ENCODE measurements at regions not wholly inside any gene's neighbourhood (a gene's known extent, or its start where the extent isn't known, plus 50 kb on each side); places are given as distances from the start of the nearest gene placed in this dataset.

GRCh38 chr5:29845206-29845605, 1348.3 kb upstream of the CDH6 start:
- no peak overlapping the region for H3K4me3 ChIP-seq (replicated peaks in 1 of 3; ENCODE audit: insufficient read depth in 1 of 3, low read depth in 1 of 3, low read length in 3 of 3)
- CTCF ChIA-PET: no interaction called here
- H3K9me1 ChIP-seq (replicated peaks; ENCODE audit: control insufficient read depth, extremely low read depth, insufficient read depth, low read length): no peaks in the 10 kb centered on the region
- POLR2A ChIA-PET: no interaction called here
- H3K4me2 ChIP-seq (ENCODE audit: insufficient read depth, low read length): no peak overlapping the region
- H2AFZ ChIP-seq (ENCODE audit: low read depth, low read length): no peak overlapping the region
- TF ChIP-seq EZH2 (IDR thresholded peaks at IDR 0.05; ENCODE audit: borderline replicate concordance, low read depth, low read length, severe bottlenecking) (no peak), POLR2A (IDR thresholded peaks at IDR 0.05; ENCODE audit: low read depth, low read length) (no peak), MAX (IDR thresholded peaks at IDR 0.05; ENCODE audit: insufficient read depth, insufficient read length) (no peak), FOS (IDR thresholded peaks at IDR 0.05; ENCODE audit: borderline replicate concordance, insufficient read depth, low read length) (no peak), CTCF (IDR thresholded peaks at IDR 0.05; ENCODE audit: extremely low read depth in 1 of 2, insufficient read depth in 1 of 2, low read depth in 1 of 2, low read length in 2 of 2) (no peak), GATA2 (IDR thresholded peaks at IDR 0.05; ENCODE audit: insufficient read depth, insufficient read length, low read depth, low read length) (no peak), JUN (IDR thresholded peaks at IDR 0.05; ENCODE audit: borderline replicate concordance, insufficient read depth, insufficient read length, low read depth) (no peak), MYC (IDR thresholded peaks at IDR 0.05; ENCODE audit: low read depth, low read length) (no peak), POLR2AphosphoS5 (IDR thresholded peaks at IDR 0.05; ENCODE audit: insufficient read depth, low read depth, low read length) (no peak)
- H3K4me1 ChIP-seq (ENCODE audit: control insufficient read depth, extremely low read depth, insufficient read depth, low read length): no peaks in the 10 kb centered on the region
- no peaks in the 10 kb centered on the region for H3K36me3 ChIP-seq (ENCODE audit: control insufficient read depth in 2 of 2, extremely low read depth in 1 of 2, insufficient read depth in 2 of 2, low read length in 2 of 2)
- H3K79me2 ChIP-seq (ENCODE audit: control insufficient read depth, insufficient read depth, low read length): no peaks in the 10 kb centered on the region
- no peaks in the 10 kb centered on the region for H4K20me1 ChIP-seq (replicated peaks; ENCODE audit: control insufficient read depth, extremely low read depth, insufficient read depth, low read length)
- H3K9ac ChIP-seq (replicated peaks; ENCODE audit: extremely low read depth, insufficient read depth, low read length): no peak overlapping the region
- intact Hi-C loops (cut with micrococcal nuclease): no loop called here
- dilution Hi-C loops (cut with MboI; ENCODE audit: extremely low pct_ligation_motif_present, low sequenced_read_pairs): no loop called here
- no peaks in the 10 kb centered on the region for H3K27me3 ChIP-seq (ENCODE audit: control insufficient read depth in 2 of 2, insufficient read depth in 2 of 2, low read length in 2 of 2)
- no TSS peak for BruUV-seq (replicated peaks)
- FAIRE-seq (no peak), DNase-seq (ENCODE audit: low read depth, low spot score) (no peak)
- H3K27ac ChIP-seq (ENCODE audit: insufficient read depth, low read depth, low read length): no peak overlapping the region
- peaks cover 2% of the 10 kb centered on the region for H3K9me3 ChIP-seq (replicated peaks; ENCODE audit: control insufficient read depth, insufficient read depth, low read length)

All from endothelial cell of umbilical vein (primary cell).